Endothelial cell (in vitro differentiated cells): ENCODE measurements at regions not wholly inside any gene's neighbourhood (a gene's known extent, or its start where the extent isn't known, plus 50 kb on each side); places are given as distances from the start of the nearest gene placed in this dataset.

Experiments used
- DNase-seq: peaks from one replicate; pipeline ENCODE4 v3.0.0; 2021; ENCODE audit warnings: low spot score
- H3K27ac Mint-ChIP-seq: one replicate; pipeline ENCODE4 v1.8.0; 2021; ENCODE audit warnings: mixed read lengths, inconsistent platforms; ENCODE audit not compliant: unreplicated experiment
- H3K27me3 Mint-ChIP-seq: one replicate; pipeline ENCODE4 v1.8.0; 2021; ENCODE audit warnings: mild to moderate bottlenecking, moderate library complexity, mixed read lengths, inconsistent platforms; ENCODE audit not compliant: unreplicated experiment
- H3K36me3 Mint-ChIP-seq: one replicate; pipeline ENCODE4 v1.8.0; 2021; ENCODE audit warnings: mild to moderate bottlenecking, low read depth, mixed read lengths, inconsistent platforms; ENCODE audit not compliant: unreplicated experiment
- H3K4me1 Mint-ChIP-seq: one replicate; pipeline ENCODE4 v1.8.0; 2021; ENCODE audit warnings: mild to moderate bottlenecking, mixed read lengths, inconsistent platforms; ENCODE audit not compliant: unreplicated experiment
- H3K4me3 Mint-ChIP-seq: one replicate; pipeline ENCODE4 v1.8.0; 2021; ENCODE audit warnings: mild to moderate bottlenecking, mixed read lengths, inconsistent platforms; ENCODE audit not compliant: unreplicated experiment
- H3K9me3 Mint-ChIP-seq: one replicate; pipeline ENCODE4 v1.8.0; 2021; ENCODE audit warnings: mixed read lengths, inconsistent platforms; ENCODE audit not compliant: unreplicated experiment
- TF ChIP-seq, protein P1 (sequence below): fragments of 200-600 bp; sonication (generic); IDR thresholded peaks from one replicate; pipeline ENCODE4 v1.5.0; 2021; ENCODE audit warnings: antibody characterized with exemption; ENCODE audit not compliant: unreplicated experiment

DNA sequence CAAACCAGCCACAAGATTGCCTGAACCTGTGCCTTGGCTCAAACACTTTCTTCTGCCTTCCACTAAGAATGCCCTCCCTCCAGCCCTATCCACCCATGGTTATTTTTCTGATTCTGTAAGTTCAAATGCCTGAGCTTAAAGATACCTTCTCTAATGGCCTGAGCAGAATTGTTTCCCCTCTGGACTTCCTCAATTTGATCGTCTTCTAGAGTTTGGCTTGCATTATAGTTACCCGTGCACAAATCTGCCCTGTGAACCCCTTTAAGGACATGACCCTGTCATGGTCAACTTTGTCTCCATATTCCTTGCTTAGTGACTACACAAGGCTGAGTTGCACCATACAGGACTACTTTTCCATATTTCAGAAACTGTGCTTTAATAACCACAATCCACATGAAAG, 481.0 kb downstream of the FOXO1 start:
- H3K4me3 Mint-ChIP-seq, result no peak overlapping the region
- TF ChIP-seq, protein P1, sequence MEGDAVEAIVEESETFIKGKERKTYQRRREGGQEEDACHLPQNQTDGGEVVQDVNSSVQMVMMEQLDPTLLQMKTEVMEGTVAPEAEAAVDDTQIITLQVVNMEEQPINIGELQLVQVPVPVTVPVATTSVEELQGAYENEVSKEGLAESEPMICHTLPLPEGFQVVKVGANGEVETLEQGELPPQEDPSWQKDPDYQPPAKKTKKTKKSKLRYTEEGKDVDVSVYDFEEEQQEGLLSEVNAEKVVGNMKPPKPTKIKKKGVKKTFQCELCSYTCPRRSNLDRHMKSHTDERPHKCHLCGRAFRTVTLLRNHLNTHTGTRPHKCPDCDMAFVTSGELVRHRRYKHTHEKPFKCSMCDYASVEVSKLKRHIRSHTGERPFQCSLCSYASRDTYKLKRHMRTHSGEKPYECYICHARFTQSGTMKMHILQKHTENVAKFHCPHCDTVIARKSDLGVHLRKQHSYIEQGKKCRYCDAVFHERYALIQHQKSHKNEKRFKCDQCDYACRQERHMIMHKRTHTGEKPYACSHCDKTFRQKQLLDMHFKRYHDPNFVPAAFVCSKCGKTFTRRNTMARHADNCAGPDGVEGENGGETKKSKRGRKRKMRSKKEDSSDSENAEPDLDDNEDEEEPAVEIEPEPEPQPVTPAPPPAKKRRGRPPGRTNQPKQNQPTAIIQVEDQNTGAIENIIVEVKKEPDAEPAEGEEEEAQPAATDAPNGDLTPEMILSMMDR, result no peak
- H3K9me3 Mint-ChIP-seq, result no peaks in the 10 kb centered on the region
- H3K4me1 Mint-ChIP-seq, result peaks cover 2% of the 10 kb centered on the region
- no peak overlapping the region for H3K27ac Mint-ChIP-seq
- H3K27me3 Mint-ChIP-seq, result peaks cover 2% of the 10 kb centered on the region
- DNase-seq, result no peak
- no peaks in the 10 kb centered on the region for H3K36me3 Mint-ChIP-seq

DNA sequence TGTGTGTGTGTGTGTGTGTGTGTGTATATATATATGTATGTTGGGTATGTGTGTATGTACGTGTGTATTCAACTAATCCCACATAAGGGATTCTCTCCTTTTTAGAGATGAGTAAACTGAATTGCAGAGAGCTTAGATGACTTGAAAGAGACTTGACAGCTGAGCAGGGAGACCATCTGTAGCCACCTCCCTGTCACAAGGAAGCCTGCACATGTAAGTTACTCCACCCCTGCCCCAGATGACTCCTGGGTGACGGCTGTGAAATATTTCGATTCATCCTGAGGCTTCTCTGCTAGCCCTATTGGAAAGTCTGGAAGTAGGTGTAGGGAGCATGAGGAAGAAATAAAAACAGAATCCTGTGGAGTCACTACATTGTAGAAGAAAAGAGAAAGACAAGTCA, 480.4 kb downstream of the FOXO1 start:
- Mint-ChIP-seq H3K4me3 (no peak overlapping the region), H3K27ac (no peak overlapping the region)

DNA sequence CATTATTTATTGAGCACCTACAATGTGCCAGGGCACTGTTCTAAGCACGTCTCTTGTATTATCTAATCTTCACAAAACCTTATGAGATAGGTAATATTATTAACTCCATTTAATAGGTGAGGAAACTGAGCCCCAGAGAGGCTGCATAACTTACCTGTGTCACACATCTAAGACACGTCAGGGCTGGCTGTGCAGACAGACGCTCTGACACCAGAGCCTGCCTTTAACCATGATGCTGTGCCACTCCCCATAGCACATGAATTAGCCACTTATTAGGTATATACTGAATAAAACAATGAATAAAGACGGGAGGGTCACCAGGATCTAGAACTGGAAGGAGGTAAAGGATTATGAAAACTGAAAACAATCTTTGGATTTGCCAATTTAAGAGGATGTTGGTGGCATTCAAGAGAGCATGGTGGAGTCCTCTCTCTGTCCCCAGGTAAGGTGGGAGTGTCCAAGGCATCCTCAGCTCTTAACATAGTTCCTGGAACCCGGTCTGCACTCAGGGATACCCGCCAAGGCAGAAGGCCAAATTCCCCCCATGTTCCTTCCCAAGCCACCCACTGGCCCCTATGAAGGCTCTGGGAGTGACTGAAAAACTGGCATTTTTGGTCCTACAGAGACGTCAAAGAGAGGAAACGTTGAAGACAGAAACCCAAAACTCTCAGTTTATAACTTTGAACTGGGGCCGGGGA, 479.7 kb downstream of the FOXO1 start:
- no peak for DNase-seq
- Mint-ChIP-seq H3K27ac (no peak overlapping the region), H3K4me1 (peaks cover 15% of the 10 kb centered on the region), H3K36me3 (no peaks in the 10 kb centered on the region), H3K9me3 (no peaks in the 10 kb centered on the region), H3K27me3 (peaks cover 2% of the 10 kb centered on the region), H3K4me3 (no peak overlapping the region)
- TF ChIP-seq, protein P1, result no peak

More for the DNA sequence above, 480.4 kb downstream of the FOXO1 start:
- H3K36me3 Mint-ChIP-seq, result no peaks in the 10 kb centered on the region
- no peaks in the 10 kb centered on the region for H3K9me3 Mint-ChIP-seq
- DNase-seq, result no peak
- peaks cover 2% of the 10 kb centered on the region for H3K27me3 Mint-ChIP-seq
- TF ChIP-seq, protein P1, result no peak
- peaks cover 8% of the 10 kb centered on the region for H3K4me1 Mint-ChIP-seq

DNA sequence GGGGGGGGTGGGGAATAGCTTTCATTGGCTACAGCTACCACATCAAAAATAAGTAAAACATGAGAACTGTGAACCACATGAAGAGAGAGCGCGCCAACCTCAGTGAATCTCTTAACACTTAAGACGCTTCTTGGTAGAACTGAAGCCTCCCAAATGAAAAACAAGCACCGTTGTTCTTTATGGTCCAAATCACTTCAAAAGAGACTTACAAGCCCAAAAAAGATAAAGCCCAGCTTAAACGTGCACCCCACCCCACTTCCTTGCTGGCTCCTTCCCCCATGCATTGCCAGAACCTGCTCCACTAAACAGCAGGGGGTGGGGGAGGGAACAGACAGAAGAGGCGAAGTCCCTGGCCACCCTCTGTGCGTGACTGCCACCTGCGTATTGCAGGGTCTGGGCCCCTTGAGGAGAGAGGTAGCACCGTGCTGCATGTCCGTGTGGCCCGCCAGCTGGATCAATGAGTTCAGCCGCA, 479.1 kb downstream of the FOXO1 start:
- Mint-ChIP-seq H3K4me3 (no peak overlapping the region), H3K36me3 (no peaks in the 10 kb centered on the region), H3K27me3 (peaks cover 2% of the 10 kb centered on the region), H3K27ac (no peak overlapping the region), H3K9me3 (no peaks in the 10 kb centered on the region), H3K4me1 (peaks cover 21% of the 10 kb centered on the region)
- TF ChIP-seq, protein P1, result no peak
- DNase-seq, result no peak

DNA sequence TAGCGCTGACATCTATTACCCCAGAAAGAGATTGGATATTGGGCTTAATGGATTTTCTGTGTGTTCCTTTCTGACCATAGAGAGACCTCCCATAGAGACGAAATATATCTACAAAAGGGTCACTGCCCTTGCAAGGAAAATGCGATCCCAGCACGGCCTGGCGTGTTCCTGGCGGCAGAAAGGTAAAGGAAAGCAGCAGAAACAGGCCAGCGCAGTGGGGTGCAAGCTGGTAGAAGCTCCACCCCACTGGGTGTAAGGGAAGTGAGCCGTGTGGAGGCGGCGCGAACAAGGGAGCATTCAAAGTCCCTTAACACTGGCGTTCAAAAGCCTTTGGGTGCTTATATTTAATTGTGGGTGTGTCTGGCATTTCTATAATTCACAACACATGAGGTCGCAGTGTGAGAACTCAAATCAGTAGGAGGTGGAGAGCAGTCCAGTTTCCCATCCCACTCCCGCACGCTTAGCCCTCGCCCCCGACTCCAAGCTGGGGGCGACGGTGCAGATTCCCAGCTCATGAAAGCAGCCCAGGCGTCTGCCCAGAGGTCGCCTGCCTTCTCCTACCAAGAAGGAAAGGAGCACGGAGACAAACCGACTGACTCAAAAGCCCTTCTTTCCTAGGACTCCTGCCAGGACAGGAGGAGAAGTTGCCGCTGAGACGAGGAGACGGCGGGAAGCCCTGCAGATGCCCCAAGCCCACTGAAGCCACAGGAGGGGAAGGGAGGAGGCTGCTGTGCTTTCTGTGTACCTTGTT, 478.4 kb downstream of the FOXO1 start:
- no peak overlapping the region for H3K4me3 Mint-ChIP-seq
- TF ChIP-seq, protein P1, result no peak
- no peak for DNase-seq

More for the DNA sequence above, 478.4 kb downstream of the FOXO1 start:
- Mint-ChIP-seq H3K9me3 (no peaks in the 10 kb centered on the region), H3K36me3 (no peaks in the 10 kb centered on the region), H3K4me1 (peaks cover 22% of the 10 kb centered on the region), H3K27me3 (peaks cover 2% of the 10 kb centered on the region), H3K27ac (no peak overlapping the region)
